Spleen (tissue), 11 donors: ENCODE measurements at regions not wholly inside any gene's neighbourhood (a gene's known extent, or its start where the extent isn't known, plus 50 kb on each side); places are given as distances from the start of the nearest gene placed in this dataset.

ENCODE experiments used
- DNase-seq: peaks from one replicate; pipeline ENCODE4 v3.0.0-alpha.2; 2020
- H3K27ac ChIP-seq, 8 donors: fragments of 200-600 bp; sonication (generic) in 7 of 8; 1 replicate in 4 of 8; 2 replicates in 4 of 8; pipeline versions ENCODE4 v1.5.0 to v1.8.0; 2016 to 2021; ENCODE audit warnings: inconsistent platforms in 4 of 8, mild to moderate bottlenecking in 4 of 8, moderate library complexity in 1 of 8
- H3K27me3 ChIP-seq, 7 donors: fragments of 200-600 bp; sonication (generic) in 6 of 7; replicated peaks in 1 of 7; 1 replicate in 4 of 7; 2 replicates in 3 of 7; pipeline versions ENCODE4 v1.5.0 to v1.8.0; 2016 to 2021; ENCODE audit warnings: inconsistent platforms in 3 of 7, mild to moderate bottlenecking in 1 of 7
- H3K36me3 ChIP-seq, 6 donors: fragments of 200-600 bp; sonication (generic) in 5 of 6; 1 replicate in 4 of 6; 2 replicates in 2 of 6; pipeline versions ENCODE4 v1.5.0 to v1.8.0; 2016 to 2021; ENCODE audit warnings: inconsistent platforms in 2 of 6
- H3K4me1 ChIP-seq, 6 donors: fragments of 200-600 bp; sonication (generic) in 5 of 6; 1 replicate in 3 of 6; 2 replicates in 3 of 6; pipeline versions ENCODE4 v1.5.0 to v1.8.0; 2016 to 2021; ENCODE audit warnings: inconsistent platforms in 3 of 6
- H3K4me3 ChIP-seq, 8 donors: fragments of 200-600 bp; sonication (generic) in 7 of 8; 1 replicate in 4 of 8; 2 replicates in 4 of 8; pipeline versions ENCODE4 v1.5.0 to v1.8.0; 2016 to 2021; ENCODE audit warnings: inconsistent platforms in 4 of 8, mild to moderate bottlenecking in 4 of 8, moderate library complexity in 2 of 8
- H3K9me3 ChIP-seq, 8 donors: fragments of 200-600 bp; sonication (generic) in 7 of 8; 1 replicate in 4 of 8; 2 replicates in 4 of 8; pipeline versions ENCODE4 v1.5.0 to v1.8.0; 2016 to 2021; ENCODE audit warnings: inconsistent platforms in 4 of 8
- CTCF ChIP-seq, 11 experiments: fragments of 200-600 bp in 7 of 11; fragments of 450-650 bp in 4 of 11; sonication (generic) in 4 of 11; IDR thresholded peaks in 8 of 11; conservative IDR thresholded peaks in 3 of 11; 1 replicate in 7 of 11; 2 replicates in 4 of 11; pipeline versions ENCODE4 v1.4.0 to v1.8.0; 2016 to 2021; ENCODE audit warnings: antibody characterized with exemption in 11 of 11, inconsistent platforms in 4 of 11, mild to moderate bottlenecking in 1 of 11
- POLR2A ChIP-seq, 3 donors: fragments of 450-650 bp; IDR thresholded peaks; one replicate each; pipeline ENCODE4 v1.5.1; 2017; ENCODE audit warnings: antibody characterized with exemption in 3 of 3, mild to moderate bottlenecking in 1 of 3
- POLR2AphosphoS5 ChIP-seq, 3 donors: sonication (generic); formaldehyde crosslinking; IDR thresholded peaks; one replicate each; pipeline ENCODE4 v1.5.1; 2017; ENCODE audit warnings: antibody characterized with exemption in 3 of 3
- WGBS, 5 donors: extraction: QIAGEN DNeasy Blood & Tissue Kit in 3 of 5; methylation state at CpG; one replicate each; pipeline versions ENCODE4 v1.1.5 to v1.1.7; 2013 to 2018; 5-methylcytosine and 5-hydroxymethylcytosine counted together
- intact Hi-C: fragments of 100-400 bp; cut with DNase I; formaldehyde crosslinking; loops from one replicate; pipeline ENCODE4 v1.15.0; 2023; ENCODE audit warnings: low total_unique reads
- donor health status: healthy with polysubstance abuse.
- donor health status: DM: no; HTN: no; CAD: no; lungs with moderate emphysema.
- donor health status: DM: no; HTN: no; CAD: no.
- donor health status: Bipolar disorder and iron deficiency.
- donor health status: healthy.
- donor health status: DM: no; HTN: no; CAD: no.
- donor health status: DM: yes; HTN: yes; CAD: no.

DNA sequence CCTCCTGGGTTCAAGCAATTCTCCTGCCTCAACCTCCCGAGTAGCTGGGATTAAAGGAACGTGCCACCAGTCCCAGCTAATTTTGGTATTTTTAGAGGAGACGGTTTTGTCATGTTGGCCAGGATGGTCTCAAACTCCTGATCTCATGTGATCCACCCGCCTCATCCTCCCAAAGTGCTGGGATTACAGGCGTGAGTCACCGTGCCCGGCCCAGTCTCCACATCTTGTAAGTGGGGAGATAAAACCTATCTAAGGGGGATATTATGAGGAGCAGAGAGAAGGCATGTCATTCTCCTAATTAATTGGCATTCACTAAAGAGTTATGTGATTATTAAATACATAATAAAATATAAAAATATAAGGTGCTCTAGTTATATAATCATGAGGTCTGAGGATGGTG, 94.1 kb upstream of the BOD1 start:
- DNase-seq: no peak

GRCh38 chr5:173711466-173711865, 95.0 kb upstream of the BOD1 start:
- intact Hi-C loops: no loop called here
- TF ChIP-seq POLR2A (IDR thresholded peaks at IDR 0.05) (no peak), CTCF (IDR thresholded peaks at IDR 0.05 in 8 of 11, conservative IDR thresholded peaks at IDR 0.05 in 3 of 11) (no peak), POLR2AphosphoS5 (IDR thresholded peaks at IDR 0.05) (no peak)
- Histone ChIP-seq H3K27me3 (no peaks in the 10 kb centered on the region), H3K9me3 (no peaks in the 10 kb centered on the region), H3K4me3 (no peak overlapping the region), H3K27ac (no peak overlapping the region), H3K4me1 (peaks cover 0 to 22% (median 13%) of the 10 kb centered on the region in 6 donors), H3K36me3 (no peaks in the 10 kb centered on the region)
- no peak for DNase-seq
- WGBS, 5 donors: 88 to 94% (median 90%) methylated on average over 2 of the region's 2 CpGs

More for the DNA sequence above, 94.1 kb upstream of the BOD1 start:
- Histone ChIP-seq H3K9me3 (no peaks in the 10 kb centered on the region), H3K36me3 (no peaks in the 10 kb centered on the region), H3K27me3 (no peaks in the 10 kb centered on the region), H3K27ac (no peak overlapping the region), H3K4me1 (peaks cover 0 to 25% (median 13%) of the 10 kb centered on the region in 6 donors), H3K4me3 (no peak overlapping the region)
- 94 to 98% (median 97%) methylated on average over 7 of the region's 7 CpGs for WGBS, 5 donors
- TF ChIP-seq CTCF (IDR thresholded peaks at IDR 0.05 in 8 of 11, conservative IDR thresholded peaks at IDR 0.05 in 3 of 11): no peak
- TF ChIP-seq POLR2AphosphoS5 (IDR thresholded peaks at IDR 0.05): no peak
- no peak for TF ChIP-seq POLR2A (IDR thresholded peaks at IDR 0.05)
- intact Hi-C loops: no loop called here

GRCh38 chr5:173712609-173713175, 96.2 kb upstream of the BOD1 start:
- no peak for TF ChIP-seq CTCF (IDR thresholded peaks at IDR 0.05 in 8 of 11, conservative IDR thresholded peaks at IDR 0.05 in 3 of 11)
- no peak for TF ChIP-seq POLR2AphosphoS5 (IDR thresholded peaks at IDR 0.05)
- TF ChIP-seq POLR2A (IDR thresholded peaks at IDR 0.05): no peak
- no peak for DNase-seq

GRCh38 chr5:173714551-173715428, 98.3 kb upstream of the BOD1 start:
- Histone ChIP-seq H3K36me3 (no peaks in the 10 kb centered on the region), H3K27me3 (no peaks in the 10 kb centered on the region), H3K4me3 (no peak overlapping the region), H3K4me1 (peaks cover 0 to 17% (median 11%) of the 10 kb centered on the region in 6 donors), H3K9me3 (no peaks in the 10 kb centered on the region), H3K27ac (peak overlapping the region in 1 of 8 donors; percentile 42)
- DNase-seq: no peak
- 67 to 75% (median 69%) methylated on average over 12 of the region's 12 CpGs for WGBS, 5 donors
- intact Hi-C loops: no loop called here
- TF ChIP-seq POLR2AphosphoS5 (IDR thresholded peaks at IDR 0.05) (no peak), POLR2A (IDR thresholded peaks at IDR 0.05) (no peak), CTCF (IDR thresholded peaks at IDR 0.05 in 8 of 11, conservative IDR thresholded peaks at IDR 0.05 in 3 of 11) (no peak)

More at GRCh38 chr5:173712609-173713175, 96.2 kb upstream of the BOD1 start:
- Histone ChIP-seq H3K9me3 (no peaks in the 10 kb centered on the region), H3K4me3 (no peak overlapping the region), H3K27me3 (no peaks in the 10 kb centered on the region), H3K4me1 (peaks cover 0 to 12% (median 5%) of the 10 kb centered on the region in 6 donors), H3K36me3 (no peaks in the 10 kb centered on the region), H3K27ac (no peak overlapping the region)
- 72 to 81% (median 72%) methylated on average over 10 of the region's 10 CpGs for WGBS, 5 donors
- intact Hi-C loops: no loop called here
